ENCODE measurements at regions not wholly inside any gene's neighbourhood (a gene's known extent, or its start where the extent isn't known, plus 50 kb on each side); places are given as distances from the start of the nearest gene placed in this dataset.

DNA sequence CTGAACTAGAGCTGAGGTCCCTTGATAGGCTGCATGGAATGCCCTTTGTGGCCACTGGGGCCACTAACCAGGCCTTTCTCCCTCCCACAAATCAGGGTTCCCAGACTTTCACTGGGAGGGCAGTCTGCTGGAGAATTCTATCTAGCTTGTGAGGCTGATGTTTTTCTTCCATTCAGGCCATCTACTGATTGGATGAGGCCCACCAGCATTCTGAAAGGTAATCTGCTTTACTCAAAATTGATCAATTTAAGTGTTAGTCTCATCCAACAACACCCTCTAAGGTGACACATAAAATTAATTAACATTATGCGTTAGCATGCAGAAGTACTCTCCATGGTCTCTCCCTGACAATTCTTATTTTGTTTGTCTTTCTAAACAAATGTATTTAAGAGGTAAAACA is 80.5 kb downstream of the RTP4 start:
- Histone ChIP-seq H3K36me3 (ENCODE audit: control insufficient read depth, insufficient read depth, low read length) (no peaks in the 10 kb centered on the region), H4K20me1 (ENCODE audit: control insufficient read depth, extremely low read depth, insufficient read depth, low read length) (no peaks in the 10 kb centered on the region), H3K4me2 (ENCODE audit: extremely low read depth, insufficient read depth, low read length) (no peak overlapping the region), H2AFZ (ENCODE audit: low read length) (no peak overlapping the region), H3K4me3 (replicated peaks in 1 of 4; ENCODE audit: control extremely low read depth in 1 of 4, insufficient read depth in 1 of 4, low read depth in 3 of 4, low read length in 4 of 4) (no peak overlapping the region), H3K9ac (ENCODE audit: insufficient read depth, low read length) (no peak overlapping the region), H3K9me3 (ENCODE audit: control insufficient read depth, insufficient read depth, low read depth, low read length) (no peaks in the 10 kb centered on the region), H3K27ac (ENCODE audit: insufficient read depth, low read length) (no peak overlapping the region), H3K4me1 (ENCODE audit: control insufficient read depth, extremely low read depth, insufficient read depth, low read length) (no peaks in the 10 kb centered on the region), H3K27me3 (ENCODE audit: control insufficient read depth, insufficient read depth, low read length) (no peaks in the 10 kb centered on the region), H3K79me2 (ENCODE audit: control insufficient read depth, insufficient read depth, low read length) (no peaks in the 10 kb centered on the region)
- no peak for DNase-seq (ENCODE audit: low read depth in 2 of 2)
- no peak for TF ChIP-seq EZH2 (IDR thresholded peaks at IDR 0.05; ENCODE audit: low read length, missing control alignments)
- TF ChIP-seq CTCF (conservative IDR thresholded peaks at IDR 0.05 in 1 of 2, IDR thresholded peaks at IDR 0.05 in 1 of 2; ENCODE audit: low read depth in 1 of 2, low read length in 2 of 2), result no peak

- TF ChIP-seq CTCF (conservative IDR thresholded peaks at IDR 0.05 in 1 of 2, IDR thresholded peaks at IDR 0.05 in 1 of 2; ENCODE audit: low read depth in 1 of 2, low read length in 2 of 2) (no peak), EZH2 (IDR thresholded peaks at IDR 0.05; ENCODE audit: low read length, missing control alignments) (no peak)
- H3K9me3 ChIP-seq (ENCODE audit: control insufficient read depth, insufficient read depth, low read depth, low read length), result no peaks in the 10 kb centered on the region
- no peak overlapping the region for H3K9ac ChIP-seq (ENCODE audit: insufficient read depth, low read length)
- H3K4me3 ChIP-seq (replicated peaks in 1 of 4; ENCODE audit: control extremely low read depth in 1 of 4, insufficient read depth in 1 of 4, low read depth in 3 of 4, low read length in 4 of 4), result no peak overlapping the region
- no peaks in the 10 kb centered on the region for H3K4me1 ChIP-seq (ENCODE audit: control insufficient read depth, extremely low read depth, insufficient read depth, low read length)
- H3K27me3 ChIP-seq (ENCODE audit: control insufficient read depth, insufficient read depth, low read length), result no peaks in the 10 kb centered on the region
- no peaks in the 10 kb centered on the region for H3K36me3 ChIP-seq (ENCODE audit: control insufficient read depth, insufficient read depth, low read length)
- H4K20me1 ChIP-seq (ENCODE audit: control insufficient read depth, extremely low read depth, insufficient read depth, low read length), result no peaks in the 10 kb centered on the region
- no peak overlapping the region for H2AFZ ChIP-seq (ENCODE audit: low read length)
- DNase-seq (ENCODE audit: low read depth in 2 of 2), result no peak
- H3K79me2 ChIP-seq (ENCODE audit: control insufficient read depth, insufficient read depth, low read length), result no peaks in the 10 kb centered on the region
- no peak overlapping the region for H3K4me2 ChIP-seq (ENCODE audit: extremely low read depth, insufficient read depth, low read length)
- no peak overlapping the region for H3K27ac ChIP-seq (ENCODE audit: insufficient read depth, low read length)
Measured at GRCh38 chr3:187447737-187448136, 79.6 kb downstream of the RTP4 start.

GRCh38 chr3:187445356-187445755 is 77.2 kb downstream of the RTP4 start:
- TF ChIP-seq EZH2 (IDR thresholded peaks at IDR 0.05; ENCODE audit: low read length, missing control alignments) (no peak), CTCF (conservative IDR thresholded peaks at IDR 0.05 in 1 of 2, IDR thresholded peaks at IDR 0.05 in 1 of 2; ENCODE audit: low read depth in 1 of 2, low read length in 2 of 2) (no peak)
- Histone ChIP-seq H2AFZ (ENCODE audit: low read length) (no peak overlapping the region), H3K4me1 (ENCODE audit: control insufficient read depth, extremely low read depth, insufficient read depth, low read length) (no peaks in the 10 kb centered on the region), H3K4me2 (ENCODE audit: extremely low read depth, insufficient read depth, low read length) (no peak overlapping the region), H3K27ac (ENCODE audit: insufficient read depth, low read length) (no peak overlapping the region), H3K79me2 (ENCODE audit: control insufficient read depth, insufficient read depth, low read length) (no peaks in the 10 kb centered on the region), H3K4me3 (replicated peaks in 1 of 4; ENCODE audit: control extremely low read depth in 1 of 4, insufficient read depth in 1 of 4, low read depth in 3 of 4, low read length in 4 of 4) (no peak overlapping the region), H3K9ac (ENCODE audit: insufficient read depth, low read length) (no peak overlapping the region), H3K27me3 (ENCODE audit: control insufficient read depth, insufficient read depth, low read length) (no peaks in the 10 kb centered on the region), H4K20me1 (ENCODE audit: control insufficient read depth, extremely low read depth, insufficient read depth, low read length) (no peaks in the 10 kb centered on the region), H3K36me3 (ENCODE audit: control insufficient read depth, insufficient read depth, low read length) (no peaks in the 10 kb centered on the region), H3K9me3 (ENCODE audit: control insufficient read depth, insufficient read depth, low read depth, low read length) (no peaks in the 10 kb centered on the region)
- no peak for DNase-seq (ENCODE audit: low read depth in 2 of 2)
